Endothelial cell of umbilical vein (primary cell): ENCODE measurements at regions not wholly inside any gene's neighbourhood (a gene's known extent, or its start where the extent isn't known, plus 50 kb on each side); places are given as distances from the start of the nearest gene placed in this dataset.

Experiments used
- EZH2 ChIP-seq: IDR thresholded peaks from 2 replicates; pipeline ENCODE4 v1.6.1; 2012; ENCODE audit warnings: borderline replicate concordance, low read depth, mild to moderate bottlenecking, moderate library complexity, low read length, inconsistent platforms; ENCODE audit not compliant: severe bottlenecking
- MYC ChIP-seq: IDR thresholded peaks from one replicate; pipeline ENCODE4 v1.6.1; 2011; ENCODE audit warnings: mild to moderate bottlenecking, low read depth, low read length
- POLR2A ChIP-seq: IDR thresholded peaks from 2 replicates; pipeline ENCODE4 v1.6.1; 2012; ENCODE audit warnings: low read depth, mild to moderate bottlenecking, control low read depth, low read length
- POLR2AphosphoS5 ChIP-seq: IDR thresholded peaks from 2 replicates; pipeline ENCODE4 v1.6.1; 2012; ENCODE audit warnings: low read depth, mild to moderate bottlenecking, control low read depth, low read length, moderate library complexity; ENCODE audit not compliant: insufficient read depth
- TF ChIP-seq, protein P1 (sequence below), 2 donors: IDR thresholded peaks; 1 replicate in 1 of 2; 2 replicates in 1 of 2; pipeline ENCODE4 v1.5.1; 2011; ENCODE audit warnings: low read length in 2 of 2, mild to moderate bottlenecking in 2 of 2, moderate library complexity in 2 of 2, control low read depth in 1 of 2, inconsistent platforms in 1 of 2, low read depth in 1 of 2; ENCODE audit not compliant: insufficient read depth in 1 of 2; ENCODE audit errors: extremely low read depth in 1 of 2
- TF ChIP-seq, protein P2 (sequence below): IDR thresholded peaks from 2 replicates; pipeline ENCODE4 v1.6.1; 2011; ENCODE audit not compliant: insufficient read depth, insufficient read length

DNA sequence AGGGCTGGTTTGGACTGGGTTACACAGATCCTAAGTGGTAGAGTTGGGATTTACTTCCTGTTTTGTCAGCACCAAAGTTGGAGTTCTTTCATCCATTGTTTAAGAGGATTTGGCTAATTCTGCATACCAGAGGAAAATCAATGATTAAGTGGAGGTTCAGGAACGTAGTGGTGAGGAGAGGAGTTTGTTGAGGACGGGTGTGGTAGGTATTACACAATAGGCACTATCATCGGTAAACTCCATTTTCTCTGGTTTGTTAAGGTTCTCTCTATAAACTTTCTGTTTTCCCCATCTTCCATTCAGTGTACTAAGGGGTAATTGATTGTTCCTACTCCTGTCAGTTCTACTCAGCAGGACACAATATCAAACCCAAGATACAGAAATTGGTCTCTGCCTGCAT lies 107.5 kb upstream of the VCX2 start:
- TF ChIP-seq, protein P1, sequence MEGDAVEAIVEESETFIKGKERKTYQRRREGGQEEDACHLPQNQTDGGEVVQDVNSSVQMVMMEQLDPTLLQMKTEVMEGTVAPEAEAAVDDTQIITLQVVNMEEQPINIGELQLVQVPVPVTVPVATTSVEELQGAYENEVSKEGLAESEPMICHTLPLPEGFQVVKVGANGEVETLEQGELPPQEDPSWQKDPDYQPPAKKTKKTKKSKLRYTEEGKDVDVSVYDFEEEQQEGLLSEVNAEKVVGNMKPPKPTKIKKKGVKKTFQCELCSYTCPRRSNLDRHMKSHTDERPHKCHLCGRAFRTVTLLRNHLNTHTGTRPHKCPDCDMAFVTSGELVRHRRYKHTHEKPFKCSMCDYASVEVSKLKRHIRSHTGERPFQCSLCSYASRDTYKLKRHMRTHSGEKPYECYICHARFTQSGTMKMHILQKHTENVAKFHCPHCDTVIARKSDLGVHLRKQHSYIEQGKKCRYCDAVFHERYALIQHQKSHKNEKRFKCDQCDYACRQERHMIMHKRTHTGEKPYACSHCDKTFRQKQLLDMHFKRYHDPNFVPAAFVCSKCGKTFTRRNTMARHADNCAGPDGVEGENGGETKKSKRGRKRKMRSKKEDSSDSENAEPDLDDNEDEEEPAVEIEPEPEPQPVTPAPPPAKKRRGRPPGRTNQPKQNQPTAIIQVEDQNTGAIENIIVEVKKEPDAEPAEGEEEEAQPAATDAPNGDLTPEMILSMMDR (IDR thresholded peaks at IDR 0.05; ENCODE audit: extremely low read depth in 1 of 2, insufficient read depth in 1 of 2, low read depth in 1 of 2, low read length in 2 of 2): no peak
- no peak for TF ChIP-seq POLR2A
- TF ChIP-seq, protein P2, sequence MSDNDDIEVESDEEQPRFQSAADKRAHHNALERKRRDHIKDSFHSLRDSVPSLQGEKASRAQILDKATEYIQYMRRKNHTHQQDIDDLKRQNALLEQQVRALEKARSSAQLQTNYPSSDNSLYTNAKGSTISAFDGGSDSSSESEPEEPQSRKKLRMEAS: no peak
- no peak for TF ChIP-seq EZH2
- TF ChIP-seq POLR2AphosphoS5: no peak
- TF ChIP-seq MYC: no peak
